ENCODE measurements at regions not wholly inside any gene's neighbourhood (a gene's known extent, or its start where the extent isn't known, plus 50 kb on each side); places are given as distances from the start of the nearest gene placed in this dataset.
"Not testable (repeated sequence)": the region's sequence is repeated elsewhere in the genome, so short reads cannot be mapped to it uniquely, and the experiment has no call there.

DNA sequence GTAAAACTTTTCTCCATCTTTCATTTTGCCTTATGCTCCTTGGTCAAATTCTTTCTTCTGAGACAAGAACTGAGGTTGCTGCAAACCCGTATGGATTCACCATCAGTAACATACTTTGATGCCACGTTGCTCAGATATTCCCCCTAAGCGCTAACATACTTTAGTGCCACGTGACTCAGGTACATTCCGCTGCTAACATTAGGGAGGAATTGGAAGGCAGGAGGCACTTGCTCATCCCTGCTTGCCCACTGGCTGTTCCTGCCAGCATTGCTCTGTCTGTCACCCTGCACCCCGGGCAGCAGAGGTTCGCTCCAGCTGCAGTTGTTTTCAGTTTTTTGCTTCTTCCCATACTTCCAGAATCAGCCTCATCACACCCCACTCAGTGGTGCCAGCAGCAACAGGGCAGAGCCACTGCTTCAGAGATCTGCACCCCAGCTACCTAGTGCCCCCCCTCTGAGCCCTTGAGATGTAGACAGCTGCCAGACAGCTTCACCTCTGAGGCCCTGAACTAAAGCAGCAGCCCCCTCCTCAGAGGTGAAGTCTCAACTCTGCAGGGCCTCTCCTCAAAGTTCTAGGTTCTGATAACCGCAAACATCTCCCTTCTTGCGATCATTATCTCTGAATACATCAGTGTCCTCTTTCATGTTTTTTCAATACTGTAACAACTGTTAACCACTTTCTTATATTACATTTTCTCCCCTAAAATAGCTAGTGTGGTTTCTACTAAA lies 228.0 kb upstream of the KIF2A start:
- intact Hi-C loops (cut with DNase I): no loop called here
- no peak for ATAC-seq (ENCODE audit: poor library complexity)
- no peak for DNase-seq

- ATAC-seq (ENCODE audit: poor library complexity) (no peak), DNase-seq (no peak)
- intact Hi-C loops (cut with DNase I): no loop called here
Observed at GRCh38 chr5:62082370-62082801, 223.6 kb upstream of the KIF2A start.

- intact Hi-C loops (cut with DNase I): no loop called here
- ATAC-seq (ENCODE audit: poor library complexity): no peak
- DNase-seq: no peak
Observed at GRCh38 chr5:62083247-62083646, 222.8 kb upstream of the KIF2A start.

GRCh38 chr5:62083661-62084060 lies 222.3 kb upstream of the KIF2A start:
- ATAC-seq (ENCODE audit: poor library complexity) (no peak), DNase-seq (no peak)
- intact Hi-C loops (cut with DNase I): no loop called here

DNA sequence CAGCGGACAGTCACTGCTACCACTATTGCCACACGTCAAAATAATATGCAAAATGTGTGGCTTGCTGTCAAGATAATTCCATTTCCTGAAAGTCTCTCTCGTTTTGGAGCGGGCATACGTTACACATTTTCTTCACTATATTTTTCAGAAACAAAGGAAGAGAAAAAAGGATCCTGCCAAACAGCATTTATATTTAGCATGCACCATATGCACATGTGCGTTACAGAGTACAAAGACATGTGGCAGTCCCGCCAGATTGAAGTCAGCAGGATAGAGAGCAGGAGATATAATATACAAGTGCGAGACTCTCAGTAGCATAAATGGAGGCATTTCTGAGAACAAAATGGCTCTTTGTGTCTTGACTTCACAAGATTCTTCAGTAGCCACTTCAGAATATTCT lies 221.6 kb upstream of the KIF2A start:
- no peak for DNase-seq
- no peak for ATAC-seq (ENCODE audit: poor library complexity)
- intact Hi-C loops (cut with DNase I): no loop called here

- ATAC-seq (ENCODE audit: poor library complexity) (no peak), DNase-seq (no peak)
- intact Hi-C loops (cut with DNase I): no loop called here
Observed at GRCh38 chr5:62090953-62091352, 215.1 kb upstream of the KIF2A start.

DNA sequence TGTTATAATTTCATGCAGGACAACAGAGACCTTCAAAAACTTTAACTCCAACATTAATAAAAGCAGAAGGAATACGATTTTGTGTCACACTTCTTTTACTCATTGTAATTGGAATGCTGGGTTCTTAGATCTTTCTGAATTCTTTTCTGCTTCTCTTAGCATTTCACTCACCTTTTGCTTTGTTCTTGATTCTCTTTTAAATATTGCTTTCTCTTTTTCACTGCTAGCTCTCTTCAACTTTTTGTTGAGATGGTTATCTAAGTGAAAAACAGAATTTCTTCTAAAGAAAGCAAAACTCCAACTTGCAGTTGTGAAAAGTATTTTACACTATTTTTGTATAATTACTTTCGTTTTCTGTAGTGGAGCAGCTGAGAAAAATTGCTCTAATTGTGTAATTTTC lies 212.6 kb upstream of the KIF2A start:
- DNase-seq: no peak
- no peak for ATAC-seq (ENCODE audit: poor library complexity)
- intact Hi-C loops (cut with DNase I): no loop called here

- DNase-seq (peak; percentile 44), ATAC-seq (ENCODE audit: poor library complexity) (no peak)
- intact Hi-C loops (cut with DNase I): no loop called here
Observed at GRCh38 chr5:62093976-62094375, 212.0 kb upstream of the KIF2A start.

DNA sequence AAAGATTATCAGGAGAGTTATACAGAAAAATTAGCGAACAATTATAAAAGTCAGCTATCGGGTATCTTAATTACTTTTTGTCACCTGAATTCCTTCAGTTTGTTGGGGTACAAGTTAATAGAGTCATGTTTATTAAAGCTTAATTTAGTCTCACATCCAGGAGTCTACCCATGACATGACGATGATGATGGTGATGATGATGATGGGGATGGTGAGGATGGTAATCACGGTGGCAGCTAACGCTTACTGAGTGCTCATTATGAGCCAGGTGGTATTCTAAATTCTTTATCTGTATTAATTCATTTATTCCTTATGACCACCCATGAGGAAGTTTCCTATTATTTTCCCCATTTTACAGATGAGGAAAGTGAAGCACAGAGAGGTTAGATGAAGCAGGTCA lies 208.6 kb upstream of the KIF2A start:
- ATAC-seq (ENCODE audit: poor library complexity) (no peak), DNase-seq (no peak)
- intact Hi-C loops (cut with DNase I): no loop called here

DNA sequence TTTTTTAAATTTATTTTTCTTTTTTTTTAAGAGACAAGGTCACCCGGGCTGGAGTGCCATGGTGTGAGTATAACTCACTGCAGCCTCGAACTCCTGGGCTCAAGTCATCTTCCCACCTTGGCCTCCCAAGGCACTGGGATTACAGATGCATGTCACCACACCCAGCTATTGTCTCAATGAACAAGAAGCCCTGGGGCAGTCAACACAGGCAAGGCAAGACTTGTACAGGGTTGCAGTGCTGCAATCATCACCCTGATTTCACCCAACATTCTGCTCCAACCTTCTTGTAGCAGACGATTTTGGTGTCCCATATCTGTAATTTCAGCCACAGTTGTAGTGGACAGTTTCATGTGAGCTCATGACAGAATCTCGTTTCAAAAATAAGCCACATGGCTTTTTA lies 205.8 kb upstream of the KIF2A start:
- no peak for DNase-seq
- intact Hi-C loops (cut with DNase I): no loop called here
- no peak for ATAC-seq (ENCODE audit: poor library complexity)

DNA sequence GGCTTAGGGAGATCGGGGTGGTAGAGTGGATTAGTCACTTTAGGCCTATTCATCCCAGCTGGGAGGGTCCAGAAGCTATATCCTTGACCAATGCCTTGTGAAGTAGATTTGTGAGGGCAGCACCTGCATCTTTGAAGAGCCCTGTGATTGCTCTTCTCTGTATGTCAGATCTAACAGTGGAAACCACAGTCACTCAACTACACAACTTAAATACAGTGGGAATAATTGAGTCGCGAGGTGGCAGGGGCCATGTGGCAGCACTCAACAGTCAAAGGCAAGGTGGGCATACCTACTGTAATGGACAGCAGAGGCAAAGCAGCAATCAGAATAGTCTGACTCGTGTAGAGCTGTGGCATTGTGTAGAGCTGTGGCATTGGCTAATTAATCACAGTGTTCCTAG lies 202.1 kb upstream of the KIF2A start:
- ATAC-seq (ENCODE audit: poor library complexity); DNase-seq; intact Hi-C loops (cut with DNase I): not testable (repeated sequence)

DNA sequence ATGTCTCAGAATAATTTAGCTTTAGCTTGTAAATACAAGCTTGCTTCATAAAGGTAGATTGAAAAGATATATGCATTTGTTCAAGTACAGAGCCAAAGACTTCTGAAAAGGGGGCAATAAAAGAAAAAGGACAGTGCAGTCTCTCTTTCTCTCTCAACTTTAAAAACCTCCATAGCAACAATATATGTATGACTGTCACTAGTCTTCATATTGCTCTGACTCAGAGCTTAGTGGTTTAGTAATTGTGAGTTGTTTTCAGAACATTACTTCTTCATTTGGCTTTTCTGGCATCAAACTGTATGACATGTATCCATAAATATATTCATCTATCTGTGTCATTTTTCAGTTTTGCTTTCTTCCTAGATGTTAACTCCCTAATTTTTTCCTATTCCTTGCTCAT lies 194.6 kb upstream of the KIF2A start:
- ATAC-seq (ENCODE audit: poor library complexity) (no peak), DNase-seq (no peak)
- intact Hi-C loops (cut with DNase I): no loop called here

GRCh38 chr5:62112689-62113228 lies 193.2 kb upstream of the KIF2A start:
- intact Hi-C loops (cut with DNase I): no loop called here
- no peak for DNase-seq
- no peak for ATAC-seq (ENCODE audit: poor library complexity)

DNA sequence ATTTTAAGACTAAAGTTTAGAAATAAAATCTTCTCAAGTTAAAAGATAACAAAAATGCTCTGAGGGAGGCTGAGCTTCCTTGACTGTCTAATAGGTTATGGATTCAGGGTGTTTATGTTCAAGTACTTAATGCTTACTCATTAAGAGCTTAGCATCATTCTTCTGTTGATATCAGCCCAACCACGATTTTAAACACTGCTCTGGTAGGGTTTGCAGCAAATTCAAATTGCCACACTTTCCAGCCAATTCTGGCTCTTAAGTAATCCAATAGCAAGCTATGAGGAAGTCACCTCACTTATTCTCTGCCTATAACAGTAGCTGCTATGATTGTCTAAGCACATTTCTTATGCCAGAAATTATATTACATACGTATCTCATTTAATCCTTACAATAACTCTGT lies 191.0 kb upstream of the KIF2A start:
- ATAC-seq (ENCODE audit: poor library complexity): no peak
- no peak for DNase-seq
- intact Hi-C loops (cut with DNase I): no loop called here

DNA sequence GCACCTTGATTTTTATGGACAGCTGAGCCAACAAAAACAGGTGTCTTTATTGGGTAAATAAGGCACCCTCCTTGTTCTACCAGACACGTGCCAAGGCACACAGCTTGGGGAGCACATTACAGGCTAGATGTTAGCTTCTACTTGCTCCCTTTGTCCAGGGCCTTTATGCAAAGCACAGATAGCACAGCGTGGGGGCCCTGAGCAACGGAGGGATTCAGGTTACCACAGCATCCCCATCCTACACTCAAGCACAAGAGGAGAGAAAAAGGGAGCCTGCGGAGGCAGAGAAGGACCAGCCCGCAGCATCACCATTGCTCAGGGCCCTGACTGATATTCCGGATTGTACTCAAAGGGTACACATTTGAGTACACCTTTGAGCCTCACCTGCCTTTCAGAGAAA lies 181.7 kb upstream of the KIF2A start:
- ATAC-seq (ENCODE audit: poor library complexity) (no peak), DNase-seq (no peak)
- intact Hi-C loops (cut with DNase I): no loop called here

DNA sequence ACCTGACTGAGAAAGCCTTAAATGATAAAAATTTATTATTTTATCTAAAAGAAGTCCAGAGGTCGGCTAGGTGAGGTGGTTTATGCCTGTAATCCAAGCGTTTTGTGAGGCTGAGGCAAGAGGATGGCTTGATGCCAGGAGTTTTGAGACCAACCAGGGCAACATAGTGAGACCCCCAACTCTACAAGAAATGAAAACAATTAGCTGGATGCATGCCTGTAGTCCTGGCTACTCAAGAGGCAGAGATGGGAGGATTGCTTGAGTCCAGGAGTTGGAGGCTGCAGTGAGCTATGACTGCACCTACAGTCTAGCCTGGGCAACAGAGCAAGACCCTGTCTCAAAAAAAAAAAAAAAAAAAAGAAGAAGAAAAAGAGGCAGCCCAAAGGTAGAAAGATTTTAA lies 179.9 kb upstream of the KIF2A start:
- DNase-seq (no peak), ATAC-seq (ENCODE audit: poor library complexity) (no peak)
- intact Hi-C loops (cut with DNase I): no loop called here

DNA sequence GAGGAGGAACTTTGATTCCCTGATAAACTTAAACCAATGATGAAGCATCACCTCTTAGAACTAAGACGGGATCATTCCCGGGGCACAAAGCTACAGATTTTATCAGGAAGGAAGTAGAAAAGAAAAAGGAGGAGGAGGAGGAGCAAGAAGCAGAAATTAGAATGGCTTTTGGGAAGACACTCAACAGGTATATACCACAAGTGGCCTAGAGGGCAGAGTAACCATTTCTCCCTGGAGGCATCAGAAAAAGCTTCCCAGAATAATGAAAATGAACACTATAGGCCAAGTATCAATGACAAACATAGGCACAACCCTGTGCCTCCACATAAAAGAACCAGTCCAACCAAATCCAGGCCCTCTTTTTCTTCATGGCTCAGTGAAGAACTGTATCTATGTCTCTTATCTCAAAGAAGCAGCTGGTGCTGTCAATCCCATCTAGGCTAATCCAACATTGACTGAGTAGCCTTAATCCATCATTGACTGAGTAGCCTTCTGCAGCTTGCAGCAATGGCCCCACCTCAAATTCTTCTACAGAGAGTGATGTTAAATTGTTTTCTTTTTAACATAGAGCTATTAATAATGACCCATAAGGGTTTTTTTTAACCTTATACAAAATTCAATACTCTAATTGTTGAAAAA lies 178.8 kb upstream of the KIF2A start:
- ATAC-seq (ENCODE audit: poor library complexity) (no peak), DNase-seq (no peak)
- intact Hi-C loops (cut with DNase I): no loop called here

GRCh38 chr5:62130107-62130506 lies 175.9 kb upstream of the KIF2A start:
- DNase-seq (no peak), ATAC-seq (ENCODE audit: poor library complexity) (no peak)
- intact Hi-C loops (cut with DNase I): no loop called here

DNA sequence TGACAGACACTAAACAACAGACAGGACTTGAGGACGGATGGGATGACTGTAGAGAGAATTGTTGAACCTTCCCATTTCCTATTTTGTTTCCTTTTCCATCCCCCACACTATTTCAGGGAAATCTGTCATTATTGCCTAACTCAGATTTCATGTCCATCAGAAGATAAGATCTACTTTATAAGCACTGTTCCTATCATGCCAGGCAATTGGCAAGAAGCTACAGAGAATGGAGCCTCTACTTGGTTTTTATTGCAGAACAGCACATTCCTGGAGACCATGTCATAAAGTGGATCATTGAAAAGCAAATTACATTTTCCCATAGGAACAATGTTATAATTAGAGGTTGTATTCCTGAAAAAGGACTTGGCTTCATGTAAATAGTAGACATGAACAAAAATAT lies 173.7 kb upstream of the KIF2A start:
- DNase-seq (no peak), ATAC-seq (ENCODE audit: poor library complexity) (no peak)
- intact Hi-C loops (cut with DNase I): no loop called here

DNA sequence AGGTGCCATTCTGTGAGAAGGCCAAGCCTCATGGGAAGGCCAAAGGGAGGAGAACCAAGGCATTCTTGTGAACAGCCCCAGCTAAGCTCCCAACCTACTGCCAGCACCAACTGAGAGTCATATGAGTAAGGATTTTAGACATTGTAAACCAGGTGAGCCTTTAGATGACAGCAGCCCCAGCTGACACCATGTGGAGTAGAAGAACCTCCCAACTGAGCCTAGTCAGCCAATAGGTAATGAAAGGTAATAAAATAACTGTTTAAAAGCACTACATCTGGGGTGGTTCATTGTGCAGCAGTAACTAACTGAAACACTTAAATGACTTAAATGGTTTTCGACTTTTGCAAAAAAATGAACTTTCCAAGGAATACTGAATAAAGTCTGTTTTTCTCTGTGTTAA lies 172.6 kb upstream of the KIF2A start:
- DNase-seq (no peak), ATAC-seq (ENCODE audit: poor library complexity) (no peak)
- intact Hi-C loops (cut with DNase I): no loop called here

DNA sequence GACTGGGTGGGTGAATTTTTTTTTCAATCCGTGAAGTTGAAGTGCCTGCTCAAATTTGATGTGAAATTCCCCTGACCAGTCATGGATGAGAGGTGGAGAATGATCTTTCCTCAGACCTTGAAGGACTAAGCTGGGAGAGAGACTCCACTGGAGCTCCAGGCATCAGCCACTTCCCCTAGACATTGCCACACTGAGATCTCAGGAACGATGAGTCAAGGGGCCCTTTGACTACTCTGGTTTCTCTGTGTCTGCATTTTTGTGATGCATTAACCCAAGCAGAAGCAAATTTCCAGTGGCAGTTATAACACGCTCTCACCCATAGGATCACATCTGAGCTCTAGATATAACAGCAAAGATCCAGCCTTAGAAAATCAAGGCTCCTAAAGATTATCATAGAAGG lies 171.2 kb upstream of the KIF2A start:
- DNase-seq: no peak
- intact Hi-C loops (cut with DNase I): no loop called here
- ATAC-seq (ENCODE audit: poor library complexity): no peak

Data from Right ventricle myocardium superior (tissue), 1 donor.